ENCODE measurements at regions not wholly inside any gene's neighbourhood (a gene's known extent, or its start where the extent isn't known, plus 50 kb on each side); places are given as distances from the start of the nearest gene placed in this dataset.

DNA sequence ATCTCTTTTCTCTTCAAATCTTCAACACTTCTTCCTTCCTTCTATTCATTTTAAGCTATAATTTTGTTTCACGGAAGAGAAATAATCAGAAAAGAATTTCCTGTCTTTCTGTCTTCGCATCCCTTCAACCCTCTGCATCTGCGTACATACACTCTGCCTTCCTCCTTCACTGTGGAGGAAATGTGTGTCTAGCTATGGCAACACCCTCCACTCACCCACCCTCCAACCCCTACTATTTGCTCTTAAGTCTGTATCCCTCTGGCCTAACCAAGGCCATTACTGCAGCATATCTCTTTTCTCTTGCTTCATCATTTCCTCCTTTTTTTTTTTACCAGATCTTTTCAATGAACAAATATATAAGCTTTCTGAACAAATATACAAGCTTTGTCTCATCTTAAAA is 105.7 kb upstream of the NUDT12 start:
- Mint-ChIP-seq H3K27ac (ENCODE audit: unreplicated experiment) (peak overlapping the region; percentile 28), H3K36me3 (ENCODE audit: low read depth, unreplicated experiment) (no peaks in the 10 kb centered on the region), H3K9me3 (ENCODE audit: unreplicated experiment) (no peaks in the 10 kb centered on the region), H3K4me3 (ENCODE audit: unreplicated experiment) (no peak overlapping the region), H3K4me1 (ENCODE audit: unreplicated experiment) (peaks cover 16% of the 10 kb centered on the region), H3K27me3 (ENCODE audit: unreplicated experiment) (no peaks in the 10 kb centered on the region)
- DNase-seq (ENCODE audit: low spot score) = no peak
- TF ChIP-seq, protein P1, sequence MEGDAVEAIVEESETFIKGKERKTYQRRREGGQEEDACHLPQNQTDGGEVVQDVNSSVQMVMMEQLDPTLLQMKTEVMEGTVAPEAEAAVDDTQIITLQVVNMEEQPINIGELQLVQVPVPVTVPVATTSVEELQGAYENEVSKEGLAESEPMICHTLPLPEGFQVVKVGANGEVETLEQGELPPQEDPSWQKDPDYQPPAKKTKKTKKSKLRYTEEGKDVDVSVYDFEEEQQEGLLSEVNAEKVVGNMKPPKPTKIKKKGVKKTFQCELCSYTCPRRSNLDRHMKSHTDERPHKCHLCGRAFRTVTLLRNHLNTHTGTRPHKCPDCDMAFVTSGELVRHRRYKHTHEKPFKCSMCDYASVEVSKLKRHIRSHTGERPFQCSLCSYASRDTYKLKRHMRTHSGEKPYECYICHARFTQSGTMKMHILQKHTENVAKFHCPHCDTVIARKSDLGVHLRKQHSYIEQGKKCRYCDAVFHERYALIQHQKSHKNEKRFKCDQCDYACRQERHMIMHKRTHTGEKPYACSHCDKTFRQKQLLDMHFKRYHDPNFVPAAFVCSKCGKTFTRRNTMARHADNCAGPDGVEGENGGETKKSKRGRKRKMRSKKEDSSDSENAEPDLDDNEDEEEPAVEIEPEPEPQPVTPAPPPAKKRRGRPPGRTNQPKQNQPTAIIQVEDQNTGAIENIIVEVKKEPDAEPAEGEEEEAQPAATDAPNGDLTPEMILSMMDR (IDR thresholded peaks at IDR 0.05; ENCODE audit: unreplicated experiment) = no peak

GRCh38 chr5:103667068-103667467 is 104.5 kb upstream of the NUDT12 start:
- no peak overlapping the region for H3K27ac Mint-ChIP-seq (ENCODE audit: unreplicated experiment)
- H3K36me3 Mint-ChIP-seq (ENCODE audit: low read depth, unreplicated experiment) = peaks cover 3% of the 10 kb centered on the region
- H3K9me3 Mint-ChIP-seq (ENCODE audit: unreplicated experiment) = peaks cover 3% of the 10 kb centered on the region
- DNase-seq (ENCODE audit: low spot score) = no peak
- no peaks in the 10 kb centered on the region for H3K27me3 Mint-ChIP-seq (ENCODE audit: unreplicated experiment)
- TF ChIP-seq, protein P1 (IDR thresholded peaks at IDR 0.05; ENCODE audit: unreplicated experiment) = no peak
- H3K4me1 Mint-ChIP-seq (ENCODE audit: unreplicated experiment) = peaks cover 16% of the 10 kb centered on the region
- H3K4me3 Mint-ChIP-seq (ENCODE audit: unreplicated experiment) = no peak overlapping the region

DNA sequence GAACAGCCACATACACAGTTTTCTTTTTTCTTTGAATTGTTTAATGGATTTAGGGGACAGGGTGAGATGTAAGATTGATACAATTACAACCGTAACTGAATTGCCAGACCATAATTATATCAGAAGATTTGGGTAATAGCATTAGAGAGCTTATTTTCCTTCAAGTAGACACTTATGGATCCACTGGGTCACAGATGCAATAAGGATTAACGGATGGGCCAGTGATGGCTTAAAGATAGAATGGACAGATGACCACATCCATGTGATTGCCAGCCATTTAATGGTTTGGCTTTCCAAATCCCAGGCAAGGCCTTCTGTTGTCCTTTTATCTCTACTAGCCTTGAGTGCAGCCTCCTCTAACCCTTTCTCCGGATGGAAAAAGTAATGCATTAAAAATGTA is 94.7 kb upstream of the NUDT12 start:
- H3K27ac Mint-ChIP-seq (ENCODE audit: unreplicated experiment) = no peak overlapping the region
- no peaks in the 10 kb centered on the region for H3K27me3 Mint-ChIP-seq (ENCODE audit: unreplicated experiment)
- H3K4me3 Mint-ChIP-seq (ENCODE audit: unreplicated experiment) = no peak overlapping the region
- H3K4me1 Mint-ChIP-seq (ENCODE audit: unreplicated experiment) = no peaks in the 10 kb centered on the region
- DNase-seq (ENCODE audit: low spot score) = no peak
- H3K36me3 Mint-ChIP-seq (ENCODE audit: low read depth, unreplicated experiment) = no peaks in the 10 kb centered on the region
- no peaks in the 10 kb centered on the region for H3K9me3 Mint-ChIP-seq (ENCODE audit: unreplicated experiment)
- TF ChIP-seq, protein P1 (IDR thresholded peaks at IDR 0.05; ENCODE audit: unreplicated experiment) = no peak

DNA sequence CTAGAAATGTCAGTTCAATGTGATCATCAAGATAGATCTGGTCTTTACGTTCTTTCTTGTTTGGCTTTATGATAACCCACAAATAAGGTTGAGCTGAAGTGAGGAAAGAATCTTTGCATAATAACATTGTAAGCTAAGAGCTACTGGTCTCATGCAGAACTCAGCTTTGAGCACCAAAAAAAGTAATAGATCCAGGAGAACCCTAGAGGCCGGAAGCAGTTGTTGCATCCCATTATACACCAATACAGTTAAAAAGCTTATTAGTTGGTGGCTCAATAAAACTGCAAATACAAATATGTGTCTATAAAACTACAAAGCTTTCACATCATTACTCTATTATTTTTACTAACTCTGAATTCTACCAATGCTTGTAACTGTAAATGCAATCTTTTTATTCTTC is 85.5 kb upstream of the NUDT12 start:
- Mint-ChIP-seq H3K9me3 (ENCODE audit: unreplicated experiment) (no peaks in the 10 kb centered on the region), H3K27ac (ENCODE audit: unreplicated experiment) (no peak overlapping the region), H3K36me3 (ENCODE audit: low read depth, unreplicated experiment) (no peaks in the 10 kb centered on the region), H3K27me3 (ENCODE audit: unreplicated experiment) (no peaks in the 10 kb centered on the region), H3K4me1 (ENCODE audit: unreplicated experiment) (peaks cover 4% of the 10 kb centered on the region), H3K4me3 (ENCODE audit: unreplicated experiment) (no peak overlapping the region)
- TF ChIP-seq, protein P1 (IDR thresholded peaks at IDR 0.05; ENCODE audit: unreplicated experiment) = peak; percentile 44
- DNase-seq (ENCODE audit: low spot score) = no peak

- H3K9me3 Mint-ChIP-seq (ENCODE audit: unreplicated experiment) = no peaks in the 10 kb centered on the region
- DNase-seq (ENCODE audit: low spot score) = no peak
- H3K4me1 Mint-ChIP-seq (ENCODE audit: unreplicated experiment) = peaks cover 4% of the 10 kb centered on the region
- H3K4me3 Mint-ChIP-seq (ENCODE audit: unreplicated experiment) = no peak overlapping the region
- TF ChIP-seq, protein P1 (IDR thresholded peaks at IDR 0.05; ENCODE audit: unreplicated experiment) = no peak
- no peak overlapping the region for H3K27ac Mint-ChIP-seq (ENCODE audit: unreplicated experiment)
- H3K36me3 Mint-ChIP-seq (ENCODE audit: low read depth, unreplicated experiment) = no peaks in the 10 kb centered on the region
- H3K27me3 Mint-ChIP-seq (ENCODE audit: unreplicated experiment) = no peaks in the 10 kb centered on the region
Observed at GRCh38 chr5:103646698-103647614, 84.4 kb upstream of the NUDT12 start.

All from endothelial cell (in vitro differentiated cells).